ENCODE measurements at regions not wholly inside any gene's neighbourhood (a gene's known extent, or its start where the extent isn't known, plus 50 kb on each side); places are given as distances from the start of the nearest gene placed in this dataset.

DNA sequence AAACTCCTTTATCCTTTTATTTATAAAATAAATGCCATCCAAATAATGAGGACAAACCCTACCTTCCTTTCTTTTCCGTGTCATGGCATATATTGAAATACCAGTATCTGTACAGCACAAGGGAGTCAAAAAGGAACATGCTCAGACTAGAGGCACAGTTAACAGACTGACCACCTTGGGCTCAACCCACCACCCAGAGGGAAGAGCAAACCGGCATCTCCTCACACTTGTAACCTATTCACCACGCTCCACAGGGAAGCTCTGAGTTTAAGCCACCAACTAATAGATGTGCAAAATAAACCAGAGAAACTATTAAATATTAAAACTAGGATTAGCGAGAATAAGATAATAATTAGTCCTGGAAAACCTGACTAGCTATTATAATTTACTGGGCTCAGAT is 112.7 kb downstream of the SIPA1L2 start:
- TF ChIP-seq, protein P1, sequence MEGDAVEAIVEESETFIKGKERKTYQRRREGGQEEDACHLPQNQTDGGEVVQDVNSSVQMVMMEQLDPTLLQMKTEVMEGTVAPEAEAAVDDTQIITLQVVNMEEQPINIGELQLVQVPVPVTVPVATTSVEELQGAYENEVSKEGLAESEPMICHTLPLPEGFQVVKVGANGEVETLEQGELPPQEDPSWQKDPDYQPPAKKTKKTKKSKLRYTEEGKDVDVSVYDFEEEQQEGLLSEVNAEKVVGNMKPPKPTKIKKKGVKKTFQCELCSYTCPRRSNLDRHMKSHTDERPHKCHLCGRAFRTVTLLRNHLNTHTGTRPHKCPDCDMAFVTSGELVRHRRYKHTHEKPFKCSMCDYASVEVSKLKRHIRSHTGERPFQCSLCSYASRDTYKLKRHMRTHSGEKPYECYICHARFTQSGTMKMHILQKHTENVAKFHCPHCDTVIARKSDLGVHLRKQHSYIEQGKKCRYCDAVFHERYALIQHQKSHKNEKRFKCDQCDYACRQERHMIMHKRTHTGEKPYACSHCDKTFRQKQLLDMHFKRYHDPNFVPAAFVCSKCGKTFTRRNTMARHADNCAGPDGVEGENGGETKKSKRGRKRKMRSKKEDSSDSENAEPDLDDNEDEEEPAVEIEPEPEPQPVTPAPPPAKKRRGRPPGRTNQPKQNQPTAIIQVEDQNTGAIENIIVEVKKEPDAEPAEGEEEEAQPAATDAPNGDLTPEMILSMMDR (IDR thresholded peaks at IDR 0.05; ENCODE audit: low read length): no peak
- TF ChIP-seq EZH2phosphoT487 (IDR thresholded peaks at IDR 0.05; ENCODE audit: low read length) (no peak), EZH2 (optimal IDR thresholded peaks at IDR 0.05; ENCODE audit: low read depth, low read length) (no peak)
